ENCODE measurements at regions not wholly inside any gene's neighbourhood (a gene's known extent, or its start where the extent isn't known, plus 50 kb on each side); places are given as distances from the start of the nearest gene placed in this dataset.
A peak's percentile ranks its signal among the peaks of the same experiment; 100 is the strongest.

- ATAC-seq: no peak
- H3K9me3 ChIP-seq: no peaks in the 10 kb centered on the region
- intact Hi-C loops (cut with DNase I): no loop called here
- TF ChIP-seq CTCF (IDR thresholded peaks at IDR 0.05): no peak
- H3K27ac ChIP-seq: no peak overlapping the region
- no peaks in the 10 kb centered on the region for H3K27me3 ChIP-seq (ENCODE audit: low read depth)
- no peaks in the 10 kb centered on the region for H3K4me1 ChIP-seq
- no peaks in the 10 kb centered on the region for H3K36me3 ChIP-seq
- no peak overlapping the region for H3K4me3 ChIP-seq
- no peak for DNase-seq
Measured at GRCh38 chr2:188202777-188203176, 88.9 kb upstream of the GULP1 start.

- Histone ChIP-seq H3K4me1 (no peaks in the 10 kb centered on the region), H3K9me3 (no peaks in the 10 kb centered on the region), H3K27ac (no peak overlapping the region), H3K27me3 (ENCODE audit: low read depth) (no peaks in the 10 kb centered on the region), H3K4me3 (no peak overlapping the region), H3K36me3 (no peaks in the 10 kb centered on the region)
- TF ChIP-seq CTCF (IDR thresholded peaks at IDR 0.05): no peak
- no peak for ATAC-seq
- intact Hi-C loops (cut with DNase I): no loop called here
- no peak for DNase-seq
Measured at GRCh38 chr2:188203776-188204175, 87.9 kb upstream of the GULP1 start.

- Histone ChIP-seq H3K27ac (no peak overlapping the region), H3K9me3 (no peaks in the 10 kb centered on the region), H3K4me3 (no peak overlapping the region), H3K36me3 (no peaks in the 10 kb centered on the region), H3K4me1 (no peaks in the 10 kb centered on the region), H3K27me3 (ENCODE audit: low read depth) (no peaks in the 10 kb centered on the region)
- no peak for ATAC-seq
- TF ChIP-seq CTCF (IDR thresholded peaks at IDR 0.05): no peak
- intact Hi-C loops (cut with DNase I): no loop called here
- no peak for DNase-seq
Measured at GRCh38 chr2:188204824-188205223, 86.8 kb upstream of the GULP1 start.

DNA sequence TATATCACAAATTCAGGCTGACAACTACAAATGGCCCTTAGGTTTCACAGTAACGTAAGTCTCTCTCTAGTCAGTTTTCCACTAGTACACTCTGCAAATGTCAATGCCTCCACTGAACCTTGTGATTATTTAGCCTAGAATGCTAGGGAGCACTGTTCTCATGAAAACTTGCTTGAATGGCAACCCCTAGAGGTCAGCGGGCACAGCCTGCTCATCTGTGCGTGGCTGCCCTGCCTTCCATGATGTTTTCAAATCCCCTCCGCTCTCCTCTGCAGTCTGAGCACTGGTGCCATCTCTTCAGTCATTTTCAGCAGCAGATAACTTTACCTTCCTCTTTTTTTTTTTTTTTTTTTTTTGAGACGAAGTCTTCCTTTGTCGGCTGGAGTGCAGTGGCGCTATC, 84.1 kb upstream of the GULP1 start:
- no peak overlapping the region for H3K4me3 ChIP-seq
- intact Hi-C loops (cut with DNase I): no loop called here

GRCh38 chr2:188209218-188209617, 82.5 kb upstream of the GULP1 start:
- intact Hi-C loops (cut with DNase I): no loop called here
- no peak overlapping the region for H3K4me3 ChIP-seq
- DNase-seq (no peak), ATAC-seq (peak in 1 of 2 donors; percentile 29)
- H3K4me1 ChIP-seq: no peaks in the 10 kb centered on the region
- H3K36me3 ChIP-seq: no peaks in the 10 kb centered on the region
- no peak for TF ChIP-seq CTCF (IDR thresholded peaks at IDR 0.05)
- H3K27ac ChIP-seq: no peak overlapping the region
- no peaks in the 10 kb centered on the region for H3K27me3 ChIP-seq (ENCODE audit: low read depth)
- H3K9me3 ChIP-seq: no peaks in the 10 kb centered on the region

More for the DNA sequence above, 84.1 kb upstream of the GULP1 start:
- no peak for ATAC-seq
- Histone ChIP-seq H3K36me3 (no peaks in the 10 kb centered on the region), H3K27ac (no peak overlapping the region), H3K9me3 (no peaks in the 10 kb centered on the region), H3K27me3 (ENCODE audit: low read depth) (no peaks in the 10 kb centered on the region), H3K4me1 (no peaks in the 10 kb centered on the region)
- no peak for DNase-seq
- no peak for TF ChIP-seq CTCF (IDR thresholded peaks at IDR 0.05)

- no peaks in the 10 kb centered on the region for H3K4me1 ChIP-seq
- no peak for DNase-seq
- TF ChIP-seq CTCF (IDR thresholded peaks at IDR 0.05): no peak
- H3K9me3 ChIP-seq: no peaks in the 10 kb centered on the region
- no peaks in the 10 kb centered on the region for H3K27me3 ChIP-seq (ENCODE audit: low read depth)
- H3K4me3 ChIP-seq: no peak overlapping the region
- no peak overlapping the region for H3K27ac ChIP-seq
- intact Hi-C loops (cut with DNase I): no loop called here
- H3K36me3 ChIP-seq: no peaks in the 10 kb centered on the region
- no peak for ATAC-seq
Measured at GRCh38 chr2:188217264-188217663, 74.4 kb upstream of the GULP1 start.
